H1 (cell line): ENCODE measurements at regions not wholly inside any gene's neighbourhood (a gene's known extent, or its start where the extent isn't known, plus 50 kb on each side); places are given as distances from the start of the nearest gene placed in this dataset.

Experiments
- CTCF ChIA-PET: fragments of 300-600 bp; sonication (Branson Sonifier 250); formaldehyde crosslinking; loops from one replicate; lab custom pipeline; 2021; ENCODE audit not compliant: partially characterized antibody; lab: Charles Lee
- POLR2A ChIA-PET: fragments of 300-600 bp; sonication (Branson Sonifier 250); formaldehyde crosslinking; loops from one replicate; lab custom pipeline; 2021; ENCODE audit warnings: inconsistent platforms; ENCODE audit not compliant: partially characterized antibody; lab: Charles Lee
- DNase-seq, 2 experiments: peaks; one replicate each; pipeline versions ENCODE4 v3.0.0 to v3.0.0-alpha.2; 2010 to 2022; ENCODE audit warnings: low spot score in 2 of 2, low read depth in 1 of 2, mixed read lengths in 1 of 2
- FAIRE-seq: peaks from 2 replicates; lab custom pipeline; 2011; peaks lifted over from hg19 to GRCh38; lab: Jason Lieb, UNC
- H2AFZ ChIP-seq: 2 replicates; pipeline ENCODE4 v1.8.1; 2012; ENCODE audit warnings: low read length, inconsistent platforms
- H2AK5ac ChIP-seq: 2 replicates; pipeline ENCODE4 v1.6.1; 2013; ENCODE audit warnings: low read depth, low read length
- H2BK120ac ChIP-seq: replicated peaks from 2 replicates; pipeline ENCODE3; 2013; ENCODE audit warnings: low read depth, low read length, inconsistent platforms
- H2BK12ac ChIP-seq: 2 replicates; pipeline ENCODE4 v1.6.1; 2013; ENCODE audit warnings: low read depth, low read length
- H2BK15ac ChIP-seq: 2 replicates; pipeline ENCODE4 v1.6.1; 2013; ENCODE audit warnings: low read length
- H2BK20ac ChIP-seq: 2 replicates; pipeline ENCODE4 v1.6.1; 2013; ENCODE audit warnings: low read length
- H2BK5ac ChIP-seq: 2 replicates; pipeline ENCODE4 v1.6.1; 2013; ENCODE audit warnings: low read depth, low read length
- H3K14ac ChIP-seq: 2 replicates; pipeline ENCODE4 v1.6.1; 2013; ENCODE audit warnings: inconsistent platforms; ENCODE audit not compliant: insufficient read length
- H3K18ac ChIP-seq: 2 replicates; pipeline ENCODE4 v1.6.1; 2013; ENCODE audit warnings: low read length; ENCODE audit errors: extremely low read depth
- H3K23ac ChIP-seq: 2 replicates; pipeline ENCODE4 v1.6.1; 2013; ENCODE audit warnings: inconsistent platforms; ENCODE audit not compliant: insufficient read length
- H3K23me2 ChIP-seq: 2 replicates; pipeline ENCODE4 v1.6.1; 2013; ENCODE audit warnings: low read depth, low read length
- H3K27ac ChIP-seq: 2 replicates; pipeline ENCODE4 v1.6.1; 2011; ENCODE audit warnings: low read depth, low read length, inconsistent platforms
- H3K27me3 ChIP-seq, 4 experiments: replicated peaks in 1 of 4; 1 replicate in 1 of 4; 2 replicates in 3 of 4; pipeline versions ENCODE4 v1.6.1 to v1.8.1; 2011 to 2013; ENCODE audit warnings: low read length in 3 of 4, mild to moderate bottlenecking in 3 of 4, inconsistent platforms in 2 of 4, mixed read lengths in 2 of 4, moderate library complexity in 1 of 4; ENCODE audit not compliant: control insufficient read depth in 3 of 4, insufficient read depth in 3 of 4; ENCODE audit errors: extremely low read depth in 1 of 4
- H3K36me3 ChIP-seq, 4 experiments: 2 replicates each; pipeline versions ENCODE4 v1.6.1 to v1.8.1; 2011 to 2013; ENCODE audit warnings: mild to moderate bottlenecking in 4 of 4, low read length in 3 of 4, moderate library complexity in 2 of 4, control low read depth in 1 of 4, inconsistent platforms in 1 of 4; ENCODE audit not compliant: insufficient read depth in 4 of 4, control insufficient read depth in 2 of 4
- H3K4ac ChIP-seq: replicated peaks from 2 replicates; pipeline ENCODE3; 2013; ENCODE audit warnings: low read length, low read depth, mixed read lengths, inconsistent platforms; ENCODE audit not compliant: insufficient read length
- H3K4me1 ChIP-seq, 4 experiments: replicated peaks in 1 of 4; 1 replicate in 1 of 4; 2 replicates in 3 of 4; pipeline versions ENCODE4 v1.6.1 to v1.8.1; 2011 to 2013; ENCODE audit warnings: low read length in 3 of 4, inconsistent platforms in 2 of 4, mixed read lengths in 1 of 4; ENCODE audit not compliant: insufficient read depth in 4 of 4, control insufficient read depth in 3 of 4
- H3K4me2 ChIP-seq, 2 experiments: 2 replicates each; pipeline versions ENCODE4 v1.6.1 to v1.8.1; 2011 to 2013; ENCODE audit warnings: low read depth in 2 of 2, low read length in 2 of 2, control low read depth in 1 of 2, inconsistent platforms in 1 of 2, mild to moderate bottlenecking in 1 of 2; ENCODE audit not compliant: insufficient read depth in 1 of 2
- H3K4me3 ChIP-seq, 4 experiments: fragments of 200-600, 300-600 bp in 1 of 4; sonication (generic), shearing (Covaris generic), sonication (Bioruptor Twin) in 1 of 4; 2 replicates each; pipeline versions ENCODE4 v1.5.1 to v1.8.1; 2011 to 2016; ENCODE audit warnings: low read length in 4 of 4, low read depth in 3 of 4, control low read depth in 2 of 4, inconsistent platforms in 2 of 4, mild to moderate bottlenecking in 2 of 4, mixed read lengths in 1 of 4, moderate library complexity in 1 of 4; ENCODE audit not compliant: insufficient read depth in 2 of 4; ENCODE audit errors: extremely low read depth in 1 of 4
- H3K56ac ChIP-seq: replicated peaks from 2 replicates; pipeline ENCODE3; 2013; ENCODE audit warnings: low read depth, mild to moderate bottlenecking, mixed read lengths, low read length, inconsistent platforms; ENCODE audit not compliant: insufficient read length
- H3K79me1 ChIP-seq: 2 replicates; pipeline ENCODE4 v1.6.1; 2013; ENCODE audit warnings: low read depth, low read length, control low read depth
- H3K79me2 ChIP-seq, 2 experiments: 2 replicates each; pipeline versions ENCODE4 v1.6.1 to v1.8.1; 2012 to 2013; ENCODE audit warnings: low read length in 2 of 2, mild to moderate bottlenecking in 2 of 2, inconsistent platforms in 1 of 2; ENCODE audit not compliant: insufficient read depth in 2 of 2, control insufficient read depth in 1 of 2
- H3K9ac ChIP-seq, 4 experiments: replicated peaks in 1 of 4; 1 replicate in 1 of 4; 2 replicates in 3 of 4; pipeline versions ENCODE4 v1.6.1 to v1.8.1; 2011 to 2013; ENCODE audit warnings: low read depth in 3 of 4, low read length in 3 of 4, control low read depth in 2 of 4, mild to moderate bottlenecking in 2 of 4, moderate library complexity in 2 of 4, inconsistent platforms in 1 of 4; ENCODE audit errors: extremely low read depth in 1 of 4
- H3K9me3 ChIP-seq, 2 experiments: 2 replicates each; pipeline versions ENCODE4 v1.6.1 to v1.8.1; 2012 to 2013; ENCODE audit warnings: mild to moderate bottlenecking in 2 of 2, moderate library complexity in 2 of 2, control low read depth in 1 of 2, inconsistent platforms in 1 of 2, low read depth in 1 of 2, low read length in 1 of 2, mixed read lengths in 1 of 2; ENCODE audit not compliant: insufficient read depth in 2 of 2
- H4K20me1 ChIP-seq, 2 experiments: replicated peaks in 1 of 2; 2 replicates each; pipeline versions ENCODE3 to v1.8.1; 2011 to 2013; ENCODE audit warnings: inconsistent platforms in 2 of 2, low read length in 2 of 2, mild to moderate bottlenecking in 1 of 2; ENCODE audit not compliant: insufficient read depth in 2 of 2, control insufficient read depth in 1 of 2
- H4K5ac ChIP-seq: 2 replicates; pipeline ENCODE4 v1.6.1; 2013; ENCODE audit warnings: low read length, low read depth, mixed read lengths, inconsistent platforms; ENCODE audit not compliant: insufficient read length
- H4K8ac ChIP-seq: 2 replicates; pipeline ENCODE4 v1.8.0; 2013; ENCODE audit warnings: mild to moderate bottlenecking, moderate library complexity, low read length, inconsistent platforms; ENCODE audit not compliant: insufficient read depth; ENCODE audit errors: extremely low read depth
- H4K91ac ChIP-seq: replicated peaks from 2 replicates; pipeline ENCODE3; 2013; ENCODE audit warnings: low read length, mixed read lengths, inconsistent platforms; ENCODE audit not compliant: insufficient read length
- CBX8 ChIP-seq: fragments of 300-800, 300-1000 bp; sonication (generic); IDR thresholded peaks from 2 replicates; pipeline ENCODE4 v1.7.1; 2016; ENCODE audit warnings: low read depth, low read length, borderline replicate concordance
- CEBPB ChIP-seq: IDR thresholded peaks from 2 replicates; pipeline ENCODE4 v1.6.1; 2012; ENCODE audit warnings: low read depth, low read length
- CHD1 ChIP-seq: IDR thresholded peaks from 2 replicates; pipeline ENCODE4 v1.6.1; 2012; ENCODE audit warnings: low read depth, low read length, improper control_type of control experiment
- GTF2F1 ChIP-seq: IDR thresholded peaks from 2 replicates; pipeline ENCODE4 v1.6.1; 2012; ENCODE audit warnings: low read depth, low read length, improper control_type of control experiment, borderline replicate concordance
- HDAC6 ChIP-seq: IDR thresholded peaks from one replicate; pipeline ENCODE4 v1.7.1; 2012; ENCODE audit warnings: low read depth, mild to moderate bottlenecking, inconsistent platforms, low read length, moderate library complexity
- KDM4A ChIP-seq: IDR thresholded peaks from one replicate; pipeline ENCODE4 v1.7.1; 2012; ENCODE audit warnings: low read depth, mild to moderate bottlenecking, moderate library complexity, low read length, inconsistent platforms; ENCODE audit not compliant: severe bottlenecking
- KDM5A ChIP-seq: fragments of 200-600 bp; IDR thresholded peaks from 2 replicates; pipeline ENCODE4 v1.7.1; 2012; ENCODE audit warnings: mild to moderate bottlenecking, low read length, inconsistent platforms, mixed read lengths
- MAFK ChIP-seq: IDR thresholded peaks from 2 replicates; pipeline ENCODE4 v1.6.1; 2012; ENCODE audit warnings: low read depth, mild to moderate bottlenecking, improper control_type of control experiment, low read length
- NRF1 ChIP-seq: IDR thresholded peaks from 2 replicates; pipeline ENCODE4 v1.6.1; 2011; ENCODE audit warnings: mild to moderate bottlenecking, low read depth, low read length, improper control_type of control experiment
- SIRT6 ChIP-seq: IDR thresholded peaks from one replicate; pipeline ENCODE4 v1.7.1; 2012; ENCODE audit warnings: low read length, inconsistent platforms
- SIX5 ChIP-seq: IDR thresholded peaks from 2 replicates; pipeline ENCODE4 v1.6.1; 2011; ENCODE audit warnings: mild to moderate bottlenecking, low read depth, low read length
- SP2 ChIP-seq: IDR thresholded peaks from 2 replicates; pipeline ENCODE4 v1.6.1; 2012; ENCODE audit warnings: mild to moderate bottlenecking, low read length, inconsistent platforms
- TAF1 ChIP-seq: IDR thresholded peaks from 2 replicates; pipeline ENCODE4 v1.6.1; 2011; ENCODE audit warnings: mild to moderate bottlenecking, low read depth, low read length
- TBP ChIP-seq: IDR thresholded peaks from 2 replicates; pipeline ENCODE4 v1.6.1; 2011; ENCODE audit warnings: low read depth, low read length, improper control_type of control experiment
- TEAD4 ChIP-seq: IDR thresholded peaks from 2 replicates; pipeline ENCODE4 v1.6.1; 2012; ENCODE audit warnings: low read depth, low read length, inconsistent platforms, mixed read lengths
- ZNF274 ChIP-seq: IDR thresholded peaks from 2 replicates; pipeline ENCODE4 v1.7.0; 2012; ENCODE audit warnings: low read length, borderline replicate concordance; ENCODE audit errors: extremely low read depth
- WGBS, 2 experiments: shearing (Covaris generic) in 1 of 2; methylation state at CpG; one replicate each; pipeline versions ENCODE4 v1.1.6 to v1.1.7; 2013 to 2015; ENCODE audit warnings: low lambda C conversion rate in 2 of 2, mixed read lengths in 2 of 2, inconsistent platforms in 1 of 2, low coverage in 1 of 2, missing lambda C conversion rate in 1 of 2; ENCODE audit not compliant: insufficient replicate concordance in 2 of 2, insufficient coverage in 1 of 2, insufficient read length in 1 of 2; ENCODE audit errors: extremely low coverage in 1 of 2, missing lambda C conversion rate in 1 of 2; 5-methylcytosine and 5-hydroxymethylcytosine counted together

DNA sequence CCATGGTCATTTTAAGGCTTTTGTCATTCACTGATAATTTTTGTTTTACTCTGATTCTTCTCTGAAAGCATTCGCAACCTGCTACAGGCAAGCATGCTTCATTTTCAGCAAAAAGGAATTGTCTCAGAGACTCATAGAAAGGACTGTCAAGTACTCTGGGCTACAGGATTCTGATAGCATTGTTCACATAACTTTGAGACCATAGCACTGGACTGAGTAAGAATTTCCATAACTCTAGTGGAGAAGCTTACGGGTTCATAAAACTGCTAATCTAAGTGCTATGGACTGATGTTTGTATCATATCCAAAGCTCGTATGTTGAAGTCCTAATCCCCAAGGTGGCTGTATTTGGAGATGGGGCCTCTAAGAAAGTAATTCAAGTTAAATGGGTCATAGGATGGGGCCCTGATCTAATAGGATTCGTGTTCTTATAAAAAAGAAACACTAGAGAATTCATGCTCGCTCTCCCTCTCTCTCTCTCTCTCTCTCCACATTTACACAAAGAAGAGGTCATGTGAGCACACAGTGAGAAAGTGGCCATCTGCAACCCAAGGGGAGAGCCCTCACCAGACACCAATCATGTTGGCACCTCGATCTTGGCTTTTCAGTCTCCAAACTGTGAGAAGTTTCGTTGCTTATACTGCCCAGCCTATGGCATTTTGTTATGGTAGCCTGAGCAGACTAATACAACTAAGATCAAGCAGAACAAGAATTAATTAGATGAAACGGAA lies 60.4 kb downstream of the CRYGS start:
- H3K56ac ChIP-seq: no peak overlapping the region
- DNase-seq: no peak
- H3K14ac ChIP-seq: no peak overlapping the region
- no peak overlapping the region for H2BK20ac ChIP-seq
- no peak overlapping the region for H4K5ac ChIP-seq
- POLR2A ChIA-PET: no interaction called here
- 86% methylated on average over 8 of the region's 8 CpGs; no CpG with 5 or more reads in 1 of the 2 experiments for WGBS, 2 experiments
- no peak overlapping the region for H2BK15ac ChIP-seq
- H2AK5ac ChIP-seq: no peak overlapping the region
- no peak overlapping the region for H3K9ac ChIP-seq
- no peak overlapping the region for H2BK5ac ChIP-seq
- no peaks in the 10 kb centered on the region for H4K20me1 ChIP-seq
- no peaks in the 10 kb centered on the region for H3K27me3 ChIP-seq
- CTCF ChIA-PET: interaction anchor here (1.1 to 1.3 kb wide), 2 partner anchors 83 to 215 kb away, joined by 3 read pairs; no protein-coding TSS in a partner anchor
- 0 out of 2 replicates have a peak overlapping the region, but pooled peaks have one; percentile 16 for H2AFZ ChIP-seq
- H3K4me2 ChIP-seq: no peak overlapping the region
- peaks cover 0 to 5% (median 0%) of the 10 kb centered on the region in 4 experiments; a peak in 1 of 7 replicates for H3K4me1 ChIP-seq
- H2BK120ac ChIP-seq: no peak overlapping the region
- H3K23ac ChIP-seq: no peak overlapping the region
- no peak overlapping the region for H3K27ac ChIP-seq
- no peak overlapping the region for H4K91ac ChIP-seq
- no peaks in the 10 kb centered on the region for H3K9me3 ChIP-seq
- no peaks in the 10 kb centered on the region for H3K79me2 ChIP-seq
- H3K18ac ChIP-seq: no peak overlapping the region
- no peak overlapping the region for H4K8ac ChIP-seq
- H3K79me1 ChIP-seq: no peaks in the 10 kb centered on the region
- no peak for FAIRE-seq
- H3K4ac ChIP-seq: no peak overlapping the region
- H3K23me2 ChIP-seq: no peaks in the 10 kb centered on the region
- H3K4me3 ChIP-seq: no peak overlapping the region
- no peak overlapping the region for H2BK12ac ChIP-seq
- H3K36me3 ChIP-seq: no peaks in the 10 kb centered on the region
- TF ChIP-seq SIRT6: no peak
- no peak for TF ChIP-seq HDAC6
- no peak for TF ChIP-seq TAF1
- no peak for TF ChIP-seq GTF2F1
- no peak for TF ChIP-seq CEBPB
- no peak for TF ChIP-seq KDM4A
- TF ChIP-seq CBX8: no peak
- TF ChIP-seq MAFK: no peak
- TF ChIP-seq ZNF274: no peak
- TF ChIP-seq NRF1: no peak
- no peak for TF ChIP-seq SIX5
- no peak for TF ChIP-seq TBP
- no peak for TF ChIP-seq CHD1
- TF ChIP-seq SP2: no peak
- TF ChIP-seq KDM5A: no peak
- no peak for TF ChIP-seq TEAD4
